Cerebellar cortex (tissue), 1 donor: ENCODE measurements at regions not wholly inside any gene's neighbourhood (a gene's known extent, or its start where the extent isn't known, plus 50 kb on each side); places are given as distances from the start of the nearest gene placed in this dataset.
"Not testable (repeated sequence)": the region's sequence is repeated elsewhere in the genome, so short reads cannot be mapped to it uniquely, and the experiment has no call there.

Experiments used
- DNase-seq: peaks from one replicate; pipeline ENCODE4 v3.0.0-alpha.2; 2015; ENCODE audit warnings: low spot score

GRCh38 chr10:34013235-34013634, 678.8 kb upstream of the NRP1 start:
- DNase-seq, result no peak

- no peak for DNase-seq
Measured at GRCh38 chr10:34010891-34011290, 676.4 kb upstream of the NRP1 start.

- not testable (repeated sequence) for DNase-seq
Measured at GRCh38 chr10:34010228-34010627, 675.8 kb upstream of the NRP1 start.

GRCh38 chr10:34008656-34009055, 674.2 kb upstream of the NRP1 start:
- no peak for DNase-seq

GRCh38 chr10:34006471-34006870, 672.0 kb upstream of the NRP1 start:
- no peak for DNase-seq

- no peak for DNase-seq
Measured at GRCh38 chr10:34003561-34003960, 669.1 kb upstream of the NRP1 start.

GRCh38 chr10:34002896-34003295, 668.4 kb upstream of the NRP1 start:
- DNase-seq, result no peak

GRCh38 chr10:34001831-34002230, 667.4 kb upstream of the NRP1 start:
- DNase-seq, result no peak

GRCh38 chr10:34001087-34001580, 666.7 kb upstream of the NRP1 start:
- DNase-seq, result no peak

GRCh38 chr10:33993917-33994316, 659.5 kb upstream of the NRP1 start:
- no peak for DNase-seq

- DNase-seq, result no peak
Measured at GRCh38 chr10:33991924-33992323, 657.5 kb upstream of the NRP1 start.

- DNase-seq, result no peak
Measured at GRCh38 chr10:33986515-33986914, 652.0 kb upstream of the NRP1 start.

- no peak for DNase-seq
Measured at GRCh38 chr10:33986016-33986415, 651.5 kb upstream of the NRP1 start.

- DNase-seq, result no peak
Measured at GRCh38 chr10:33982995-33983394, 648.5 kb upstream of the NRP1 start.

- peak; percentile 45 for DNase-seq
Measured at GRCh38 chr10:33981301-33981700, 646.8 kb upstream of the NRP1 start.

- DNase-seq, result no peak
Measured at GRCh38 chr10:33979195-33979594, 644.7 kb upstream of the NRP1 start.

- no peak for DNase-seq
Measured at GRCh38 chr10:33975481-33975880, 641.0 kb upstream of the NRP1 start.

GRCh38 chr10:33974976-33975478, 640.6 kb upstream of the NRP1 start:
- DNase-seq, result no peak

- no peak for DNase-seq
Measured at GRCh38 chr10:33968983-33969382, 634.5 kb upstream of the NRP1 start.

GRCh38 chr10:33967606-33968120, 633.2 kb upstream of the NRP1 start:
- DNase-seq, result no peak

- no peak for DNase-seq
Measured at GRCh38 chr10:33966946-33967345, 632.5 kb upstream of the NRP1 start.

- DNase-seq, result no peak
Measured at GRCh38 chr10:33965795-33966581, 631.5 kb upstream of the NRP1 start.

GRCh38 chr10:33963729-33964128, 629.3 kb upstream of the NRP1 start:
- no peak for DNase-seq

GRCh38 chr10:33956322-33956721, 621.9 kb upstream of the NRP1 start:
- DNase-seq, result not testable (repeated sequence)
